PC-3 (cell line): ENCODE measurements at regions not wholly inside any gene's neighbourhood (a gene's known extent, or its start where the extent isn't known, plus 50 kb on each side); places are given as distances from the start of the nearest gene placed in this dataset.

Experiments
- CTCF ChIP-seq: fragments of 300-600 bp; sonication (generic); conservative IDR thresholded peaks from 2 replicates; pipeline ENCODE4 v1.5.1; 2017; ENCODE audit warnings: antibody characterized with exemption, low read depth, mild to moderate bottlenecking, low read length
- EZH2 ChIP-seq: fragments of 300-600 bp; sonication (generic); IDR thresholded peaks from one replicate; pipeline ENCODE4 v1.6.1; 2017; ENCODE audit warnings: antibody characterized with exemption, mild to moderate bottlenecking, low read length; ENCODE audit not compliant: unreplicated experiment

- TF ChIP-seq CTCF = peak; percentile 80
- no peak for TF ChIP-seq EZH2
Observed at GRCh38 chr2:23199115-23199918, 185.7 kb upstream of the KLHL29 start.
